ENCODE measurements at regions not wholly inside any gene's neighbourhood (a gene's known extent, or its start where the extent isn't known, plus 50 kb on each side); places are given as distances from the start of the nearest gene placed in this dataset.

GRCh38 chr6:168942646-168943045, 311.0 kb downstream of the THBS2 start:
- Histone ChIP-seq H3K4me1 (ENCODE audit: control insufficient read depth, insufficient read depth, low read length) (no peaks in the 10 kb centered on the region), H3K27me3 (ENCODE audit: control insufficient read depth, insufficient read depth, low read length) (no peaks in the 10 kb centered on the region), H3K4me3 (ENCODE audit: low read length) (no peak overlapping the region), H3K9me3 (ENCODE audit: control insufficient read depth, insufficient read depth, low read length) (no peaks in the 10 kb centered on the region), H3K36me3 (ENCODE audit: control insufficient read depth, insufficient read depth, low read length) (no peaks in the 10 kb centered on the region), H3K27ac (ENCODE audit: low read length) (no peak overlapping the region)
- no peak overlapping the region for H3K27ac Mint-ChIP-seq
- no peak overlapping the region for H3K4me3 Mint-ChIP-seq
- TF ChIP-seq CTCF (IDR thresholded peaks at IDR 0.05), result no peak
- 92% methylated on average over 13 of the region's 13 CpGs for WGBS (ENCODE audit: insufficient coverage)
- H3K27me3 Mint-ChIP-seq (ENCODE audit: low read depth in 2 of 2), result peaks cover 6 to 7% of the 10 kb centered on the region in 2 donors
- ATAC-seq (no peak), DNase-seq (no peak)
- H3K36me3 Mint-ChIP-seq, result no peaks in the 10 kb centered on the region
- intact Hi-C loops (cut with micrococcal nuclease), result no loop called here
- no peaks in the 10 kb centered on the region for H3K9me3 Mint-ChIP-seq
- H3K4me1 Mint-ChIP-seq, result no peaks in the 10 kb centered on the region

DNA sequence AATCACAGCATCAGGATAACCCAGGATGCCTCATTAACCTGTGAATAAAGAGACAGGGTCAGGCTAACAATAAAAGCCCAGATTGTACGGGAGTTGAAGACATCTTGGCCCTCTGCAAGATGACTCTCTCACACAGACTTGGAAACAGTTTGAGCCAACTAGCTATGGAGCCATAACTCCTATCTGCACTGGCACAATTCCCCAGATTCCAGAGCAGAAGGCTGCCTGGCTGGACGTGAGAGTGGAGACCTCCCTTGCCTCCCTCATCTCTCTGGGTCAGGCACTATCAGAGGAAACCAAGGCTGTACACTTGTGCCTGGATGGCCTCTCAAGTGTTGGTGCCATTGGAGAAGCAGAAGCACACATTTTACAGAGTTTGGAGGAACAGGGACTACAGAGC, 312.6 kb downstream of the THBS2 start:
- TF ChIP-seq CTCF (IDR thresholded peaks at IDR 0.05), result no peak
- Histone ChIP-seq H3K27ac (ENCODE audit: low read length) (no peak overlapping the region), H3K4me1 (ENCODE audit: control insufficient read depth, insufficient read depth, low read length) (no peaks in the 10 kb centered on the region), H3K36me3 (ENCODE audit: control insufficient read depth, insufficient read depth, low read length) (no peaks in the 10 kb centered on the region), H3K9me3 (ENCODE audit: control insufficient read depth, insufficient read depth, low read length) (no peaks in the 10 kb centered on the region), H3K4me3 (ENCODE audit: low read length) (no peak overlapping the region), H3K27me3 (ENCODE audit: control insufficient read depth, insufficient read depth, low read length) (no peaks in the 10 kb centered on the region)
- H3K27me3 Mint-ChIP-seq (ENCODE audit: low read depth in 2 of 2), result peaks cover 9 to 10% of the 10 kb centered on the region in 2 donors
- H3K4me1 Mint-ChIP-seq, result no peaks in the 10 kb centered on the region
- H3K27ac Mint-ChIP-seq, result no peak overlapping the region
- intact Hi-C loops (cut with micrococcal nuclease), result no loop called here
- no peaks in the 10 kb centered on the region for H3K36me3 Mint-ChIP-seq
- DNase-seq (no peak), ATAC-seq (no peak)
- 88% methylated on average over 2 of the region's 2 CpGs for WGBS (ENCODE audit: insufficient coverage)
- no peaks in the 10 kb centered on the region for H3K9me3 Mint-ChIP-seq
- no peak overlapping the region for H3K4me3 Mint-ChIP-seq

DNA sequence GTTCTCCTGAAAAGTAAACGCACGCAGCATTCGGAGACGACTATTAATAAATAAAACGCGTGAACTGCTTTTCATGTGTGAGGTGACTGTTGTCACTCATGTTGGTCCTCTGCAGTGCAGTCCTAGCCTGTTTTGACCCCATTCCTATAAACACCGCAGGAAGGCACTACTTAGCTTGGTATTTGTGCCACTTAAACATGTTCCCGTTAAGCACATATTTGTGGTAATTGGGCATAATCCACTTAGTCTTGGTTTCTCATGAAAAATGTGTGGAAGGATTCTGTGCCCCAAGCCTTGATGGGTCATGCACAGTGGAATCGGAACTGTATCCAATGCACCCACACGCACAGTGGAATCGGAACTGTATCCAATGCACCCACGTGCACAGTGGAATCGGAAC, 313.9 kb downstream of the THBS2 start:
- no peaks in the 10 kb centered on the region for H3K36me3 Mint-ChIP-seq
- no peak for ATAC-seq
- H3K27ac ChIP-seq (ENCODE audit: low read length), result no peak overlapping the region
- H3K27me3 Mint-ChIP-seq (ENCODE audit: low read depth in 2 of 2), result peaks cover 11 to 14% of the 10 kb centered on the region in 2 donors
- no peaks in the 10 kb centered on the region for H3K9me3 Mint-ChIP-seq
- H3K9me3 ChIP-seq (ENCODE audit: control insufficient read depth, insufficient read depth, low read length), result no peaks in the 10 kb centered on the region
- H3K4me1 ChIP-seq (ENCODE audit: control insufficient read depth, insufficient read depth, low read length), result no peaks in the 10 kb centered on the region
- no peaks in the 10 kb centered on the region for H3K4me1 Mint-ChIP-seq
- H3K4me3 Mint-ChIP-seq, result no peak overlapping the region
- no peaks in the 10 kb centered on the region for H3K36me3 ChIP-seq (ENCODE audit: control insufficient read depth, insufficient read depth, low read length)
- no peak overlapping the region for H3K27ac Mint-ChIP-seq
- DNase-seq, result no peak
- no peak for TF ChIP-seq CTCF (IDR thresholded peaks at IDR 0.05)
- no peaks in the 10 kb centered on the region for H3K27me3 ChIP-seq (ENCODE audit: control insufficient read depth, insufficient read depth, low read length)
- WGBS (ENCODE audit: insufficient coverage), result 97% methylated on average over 13 of the region's 13 CpGs
- intact Hi-C loops (cut with micrococcal nuclease), result no loop called here
- no peak overlapping the region for H3K4me3 ChIP-seq (ENCODE audit: low read length)

GRCh38 chr6:168939041-168939440, 314.6 kb downstream of the THBS2 start:
- no peak for TF ChIP-seq CTCF (IDR thresholded peaks at IDR 0.05)
- H3K4me3 ChIP-seq (ENCODE audit: low read length), result no peak overlapping the region
- no peak overlapping the region for H3K27ac ChIP-seq (ENCODE audit: low read length)
- Mint-ChIP-seq H3K4me3 (no peak overlapping the region), H3K27ac (no peak overlapping the region), H3K36me3 (no peaks in the 10 kb centered on the region), H3K27me3 (ENCODE audit: low read depth in 2 of 2) (peaks cover 15 to 21% of the 10 kb centered on the region in 2 donors), H3K4me1 (no peaks in the 10 kb centered on the region), H3K9me3 (no peaks in the 10 kb centered on the region)
- DNase-seq (no peak), ATAC-seq (no peak)
- H3K9me3 ChIP-seq (ENCODE audit: control insufficient read depth, insufficient read depth, low read length), result no peaks in the 10 kb centered on the region
- H3K4me1 ChIP-seq (ENCODE audit: control insufficient read depth, insufficient read depth, low read length), result no peaks in the 10 kb centered on the region
- no peaks in the 10 kb centered on the region for H3K36me3 ChIP-seq (ENCODE audit: control insufficient read depth, insufficient read depth, low read length)
- WGBS (ENCODE audit: insufficient coverage), result 83% methylated on average over 4 of the region's 4 CpGs
- no peaks in the 10 kb centered on the region for H3K27me3 ChIP-seq (ENCODE audit: control insufficient read depth, insufficient read depth, low read length)
- intact Hi-C loops (cut with micrococcal nuclease), result no loop called here

All from natural killer cell (primary cell).